ENCODE measurements at regions not wholly inside any gene's neighbourhood (a gene's known extent, or its start where the extent isn't known, plus 50 kb on each side); places are given as distances from the start of the nearest gene placed in this dataset.

GRCh38 chr1:214202992-214203391, 78.0 kb upstream of the SMYD2 start:
- no peak for TF ChIP-seq CTCF (IDR thresholded peaks at IDR 0.05; ENCODE audit: unreplicated experiment)
- Mint-ChIP-seq H3K4me1 (ENCODE audit: low read depth) (no peaks in the 10 kb centered on the region), H3K4me3 (ENCODE audit: low read depth) (no peak overlapping the region), H3K27ac (no peak overlapping the region), H3K9me3 (ENCODE audit: low read depth) (no peaks in the 10 kb centered on the region), H3K36me3 (ENCODE audit: insufficient read depth) (no peaks in the 10 kb centered on the region), H3K27me3 (peaks cover 50% of the 10 kb centered on the region)
- DNase-seq (ENCODE audit: low spot score, unreplicated experiment), result no peak

- Mint-ChIP-seq H3K27me3 (peaks cover 37% of the 10 kb centered on the region), H3K4me3 (ENCODE audit: low read depth) (no peak overlapping the region), H3K36me3 (ENCODE audit: insufficient read depth) (no peaks in the 10 kb centered on the region), H3K27ac (no peak overlapping the region), H3K9me3 (ENCODE audit: low read depth) (no peaks in the 10 kb centered on the region), H3K4me1 (ENCODE audit: low read depth) (peaks cover 17% of the 10 kb centered on the region)
- DNase-seq (ENCODE audit: low spot score, unreplicated experiment), result no peak
- TF ChIP-seq CTCF (IDR thresholded peaks at IDR 0.05; ENCODE audit: unreplicated experiment), result no peak
Measured at GRCh38 chr1:214205053-214205452, 75.9 kb upstream of the SMYD2 start.

GRCh38 chr1:214208460-214208859, 72.5 kb upstream of the SMYD2 start:
- no peak for DNase-seq (ENCODE audit: low spot score, unreplicated experiment)
- peaks cover 46% of the 10 kb centered on the region for H3K27me3 Mint-ChIP-seq
- H3K9me3 Mint-ChIP-seq (ENCODE audit: low read depth), result no peaks in the 10 kb centered on the region
- H3K36me3 Mint-ChIP-seq (ENCODE audit: insufficient read depth), result no peaks in the 10 kb centered on the region
- H3K4me1 Mint-ChIP-seq (ENCODE audit: low read depth), result peaks cover 19% of the 10 kb centered on the region
- no peak overlapping the region for H3K27ac Mint-ChIP-seq
- no peak for TF ChIP-seq CTCF (IDR thresholded peaks at IDR 0.05; ENCODE audit: unreplicated experiment)
- no peak overlapping the region for H3K4me3 Mint-ChIP-seq (ENCODE audit: low read depth)

GRCh38 chr1:214209260-214209808, 71.6 kb upstream of the SMYD2 start:
- no peaks in the 10 kb centered on the region for H3K9me3 Mint-ChIP-seq (ENCODE audit: low read depth)
- TF ChIP-seq CTCF (IDR thresholded peaks at IDR 0.05; ENCODE audit: unreplicated experiment), result no peak
- H3K27me3 Mint-ChIP-seq, result peaks cover 43% of the 10 kb centered on the region
- H3K36me3 Mint-ChIP-seq (ENCODE audit: insufficient read depth), result no peaks in the 10 kb centered on the region
- DNase-seq (ENCODE audit: low spot score, unreplicated experiment), result no peak
- H3K4me1 Mint-ChIP-seq (ENCODE audit: low read depth), result peaks cover 22% of the 10 kb centered on the region
- H3K4me3 Mint-ChIP-seq (ENCODE audit: low read depth), result no peak overlapping the region
- no peak overlapping the region for H3K27ac Mint-ChIP-seq

- Mint-ChIP-seq H3K4me3 (ENCODE audit: low read depth) (no peak overlapping the region), H3K4me1 (ENCODE audit: low read depth) (peaks cover 26% of the 10 kb centered on the region), H3K27ac (no peak overlapping the region), H3K27me3 (peaks cover 31% of the 10 kb centered on the region), H3K36me3 (ENCODE audit: insufficient read depth) (no peaks in the 10 kb centered on the region), H3K9me3 (ENCODE audit: low read depth) (no peaks in the 10 kb centered on the region)
- TF ChIP-seq CTCF (IDR thresholded peaks at IDR 0.05; ENCODE audit: unreplicated experiment), result no peak
- DNase-seq (ENCODE audit: low spot score, unreplicated experiment), result no peak
Measured at GRCh38 chr1:214213136-214213535, 67.8 kb upstream of the SMYD2 start.

Data from progenitor cell of endocrine pancreas (in vitro differentiated cells).